Neural progenitor cell (in vitro differentiated cells): ENCODE measurements at regions not wholly inside any gene's neighbourhood (a gene's known extent, or its start where the extent isn't known, plus 50 kb on each side); places are given as distances from the start of the nearest gene placed in this dataset.

Source experiments
- DNase-seq: peaks from one replicate; pipeline ENCODE4 v3.0.0-alpha.2; 2016; ENCODE audit warnings: low spot score
- H2AFZ ChIP-seq: fragments of 200-600 bp; sonication (generic); replicated peaks from 2 replicates; pipeline ENCODE4 v1.6.1; 2016; ENCODE audit warnings: antibody characterized with exemption
- H3F3A ChIP-seq: fragments of 200-600 bp; sonication (generic); 2 replicates; pipeline ENCODE4 v1.6.1; 2016; ENCODE audit warnings: antibody characterized with exemption, low read depth
- H3K27ac ChIP-seq: fragments of 200-600 bp; sonication (generic); 2 replicates; pipeline ENCODE4 v1.5.1; 2016; ENCODE audit warnings: mild to moderate bottlenecking
- H3K27me3 ChIP-seq: fragments of 200-600 bp; sonication (generic); 2 replicates; pipeline ENCODE4 v1.6.1; 2016; ENCODE audit warnings: mild to moderate bottlenecking, moderate library complexity
- H3K36me3 ChIP-seq: fragments of 200-600 bp; sonication (generic); 2 replicates; pipeline ENCODE4 v1.5.1; 2016
- H3K4me1 ChIP-seq: fragments of 200-600 bp; sonication (generic); 2 replicates; pipeline ENCODE4 v1.6.1; 2016; ENCODE audit warnings: mixed run types
- H3K4me2 ChIP-seq: fragments of 200-600 bp; sonication (generic); 2 replicates; pipeline ENCODE4 v1.6.1; 2016
- H3K4me3 ChIP-seq: fragments of 200-600 bp; sonication (generic); 2 replicates; pipeline ENCODE4 v1.5.1; 2016
- H3K79me2 ChIP-seq: fragments of 200-600 bp; sonication (generic); 2 replicates; pipeline ENCODE4 v1.6.1; 2016; ENCODE audit warnings: low read depth
- H3K9ac ChIP-seq: fragments of 200-600 bp; sonication (generic); 2 replicates; pipeline ENCODE4 v1.6.1; 2016
- H3K9me3 ChIP-seq: fragments of 200-600 bp; sonication (generic); 2 replicates; pipeline ENCODE4 v1.5.1; 2016; ENCODE audit warnings: low read depth
- H4K20me1 ChIP-seq: fragments of 200-600 bp; sonication (generic); 2 replicates; pipeline ENCODE4 v1.6.1; 2016; ENCODE audit warnings: low read depth
- H3K27ac Mint-ChIP-seq: 3 replicates; pipeline ENCODE4 v1.8.0; 2021; ENCODE audit warnings: mixed read lengths
- H3K27me3 Mint-ChIP-seq: 2 replicates; pipeline ENCODE4 v1.8.0; 2022; ENCODE audit warnings: low read depth, mild to moderate bottlenecking, inconsistent platforms, moderate library complexity, mixed read lengths; ENCODE audit not compliant: insufficient read depth
- H3K36me3 Mint-ChIP-seq: 3 replicates; pipeline ENCODE4 v1.8.0; 2021; ENCODE audit warnings: mixed read lengths
- H3K4me1 Mint-ChIP-seq: 3 replicates; pipeline ENCODE4 v1.8.0; 2021; ENCODE audit warnings: mixed read lengths
- H3K4me3 Mint-ChIP-seq: 3 replicates; pipeline ENCODE4 v1.8.0; 2021; ENCODE audit warnings: mild to moderate bottlenecking, moderate library complexity, mixed read lengths
- H3K9me3 Mint-ChIP-seq: 3 replicates; pipeline ENCODE4 v1.8.0; 2020; ENCODE audit warnings: mixed read lengths
- EZH2 ChIP-seq: fragments of 200-600 bp; sonication (generic); IDR thresholded peaks from 2 replicates; pipeline ENCODE4 v1.6.1; 2017; ENCODE audit warnings: antibody characterized with exemption, mild to moderate bottlenecking, moderate library complexity
- EZH2phosphoT487 ChIP-seq: fragments of 200-600 bp; sonication (generic); IDR thresholded peaks from 2 replicates; pipeline ENCODE4 v1.6.1; 2017; ENCODE audit warnings: antibody characterized with exemption
- TF ChIP-seq, protein P1 (sequence below): fragments of 200-600 bp; sonication (generic); IDR thresholded peaks from 2 replicates; pipeline ENCODE4 v1.5.1; 2017; ENCODE audit warnings: antibody characterized with exemption, mild to moderate bottlenecking

DNA sequence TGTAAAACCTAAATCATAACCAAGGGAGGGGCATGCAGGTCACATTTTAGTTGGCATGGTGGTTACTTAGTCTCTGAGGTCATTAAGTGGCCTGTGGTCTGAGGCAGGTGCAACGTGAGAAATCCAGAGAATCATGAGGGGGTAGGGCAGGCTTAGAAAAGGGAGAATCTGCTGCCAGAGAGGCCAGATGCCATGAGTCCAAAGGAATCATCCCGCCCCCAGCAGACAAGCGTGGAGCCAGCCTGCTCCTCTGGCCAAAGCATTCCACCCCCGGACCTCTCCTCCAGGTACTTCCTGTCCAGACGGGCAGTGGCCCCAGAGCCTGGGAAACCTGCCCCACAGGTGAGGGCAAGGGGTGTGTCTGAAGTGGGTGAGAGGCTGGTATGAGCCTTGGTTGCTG, 196.4 kb upstream of the ZNF32 start:
- DNase-seq = no peak
- no peak overlapping the region for H2AFZ ChIP-seq
- no peak overlapping the region for H3K27ac Mint-ChIP-seq

DNA sequence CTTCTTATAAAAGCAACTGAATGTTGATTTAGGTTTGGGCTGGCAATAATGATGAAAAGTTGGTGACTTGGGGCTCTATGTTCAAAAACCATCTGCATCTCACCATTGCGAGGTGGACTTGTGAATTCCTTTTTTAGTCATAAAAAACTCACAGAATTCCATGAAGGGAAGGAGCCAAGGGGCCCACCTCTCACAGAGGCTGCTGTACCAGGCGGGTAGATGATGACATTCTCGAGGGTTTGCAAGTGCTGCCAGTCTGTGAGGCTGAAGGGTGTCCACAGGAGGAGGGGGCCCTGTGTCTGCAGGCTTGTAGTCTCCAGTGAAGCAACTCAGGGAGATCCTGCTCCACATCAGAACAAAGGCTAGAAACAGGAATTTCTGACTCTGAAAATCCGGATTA, 195.5 kb upstream of the ZNF32 start:
- Histone ChIP-seq H3K27me3 (no peaks in the 10 kb centered on the region), H3F3A (no peaks in the 10 kb centered on the region), H2AFZ (no peak overlapping the region), H3K79me2 (no peaks in the 10 kb centered on the region), H3K4me2 (no peak overlapping the region), H3K4me3 (no peak overlapping the region), H3K9ac (no peak overlapping the region), H3K4me1 (peaks cover 3% of the 10 kb centered on the region), H3K9me3 (no peaks in the 10 kb centered on the region), H4K20me1 (no peaks in the 10 kb centered on the region), H3K27ac (no peak overlapping the region), H3K36me3 (no peaks in the 10 kb centered on the region)
- peaks cover 6% of the 10 kb centered on the region for H3K4me1 Mint-ChIP-seq
- H3K27ac Mint-ChIP-seq = no peak overlapping the region
- no peak for TF ChIP-seq EZH2
- TF ChIP-seq, protein P1, sequence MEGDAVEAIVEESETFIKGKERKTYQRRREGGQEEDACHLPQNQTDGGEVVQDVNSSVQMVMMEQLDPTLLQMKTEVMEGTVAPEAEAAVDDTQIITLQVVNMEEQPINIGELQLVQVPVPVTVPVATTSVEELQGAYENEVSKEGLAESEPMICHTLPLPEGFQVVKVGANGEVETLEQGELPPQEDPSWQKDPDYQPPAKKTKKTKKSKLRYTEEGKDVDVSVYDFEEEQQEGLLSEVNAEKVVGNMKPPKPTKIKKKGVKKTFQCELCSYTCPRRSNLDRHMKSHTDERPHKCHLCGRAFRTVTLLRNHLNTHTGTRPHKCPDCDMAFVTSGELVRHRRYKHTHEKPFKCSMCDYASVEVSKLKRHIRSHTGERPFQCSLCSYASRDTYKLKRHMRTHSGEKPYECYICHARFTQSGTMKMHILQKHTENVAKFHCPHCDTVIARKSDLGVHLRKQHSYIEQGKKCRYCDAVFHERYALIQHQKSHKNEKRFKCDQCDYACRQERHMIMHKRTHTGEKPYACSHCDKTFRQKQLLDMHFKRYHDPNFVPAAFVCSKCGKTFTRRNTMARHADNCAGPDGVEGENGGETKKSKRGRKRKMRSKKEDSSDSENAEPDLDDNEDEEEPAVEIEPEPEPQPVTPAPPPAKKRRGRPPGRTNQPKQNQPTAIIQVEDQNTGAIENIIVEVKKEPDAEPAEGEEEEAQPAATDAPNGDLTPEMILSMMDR = no peak
- TF ChIP-seq EZH2phosphoT487 = no peak
- H3K4me3 Mint-ChIP-seq = no peak overlapping the region
- H3K36me3 Mint-ChIP-seq = no peaks in the 10 kb centered on the region
- DNase-seq = no peak
- peaks cover 2% of the 10 kb centered on the region for H3K9me3 Mint-ChIP-seq
- H3K27me3 Mint-ChIP-seq = peaks cover 8% of the 10 kb centered on the region

More for the DNA sequence above, 196.4 kb upstream of the ZNF32 start:
- no peaks in the 10 kb centered on the region for H3K79me2 ChIP-seq
- Mint-ChIP-seq H3K4me3 (no peak overlapping the region), H3K9me3 (peaks cover 2% of the 10 kb centered on the region), H3K4me1 (peaks cover 5% of the 10 kb centered on the region), H3K36me3 (no peaks in the 10 kb centered on the region), H3K27me3 (peaks cover 4% of the 10 kb centered on the region)
- no peak overlapping the region for H3K9ac ChIP-seq
- H3K27me3 ChIP-seq = no peaks in the 10 kb centered on the region
- no peak overlapping the region for H3K4me3 ChIP-seq
- no peaks in the 10 kb centered on the region for H4K20me1 ChIP-seq
- H3K4me1 ChIP-seq = peaks cover 3% of the 10 kb centered on the region
- H3K27ac ChIP-seq = no peak overlapping the region
- H3K4me2 ChIP-seq = no peak overlapping the region
- TF ChIP-seq EZH2 (no peak), EZH2phosphoT487 (no peak)
- TF ChIP-seq, protein P1 = no peak
- no peaks in the 10 kb centered on the region for H3K36me3 ChIP-seq
- no peaks in the 10 kb centered on the region for H3K9me3 ChIP-seq
- H3F3A ChIP-seq = no peaks in the 10 kb centered on the region

DNA sequence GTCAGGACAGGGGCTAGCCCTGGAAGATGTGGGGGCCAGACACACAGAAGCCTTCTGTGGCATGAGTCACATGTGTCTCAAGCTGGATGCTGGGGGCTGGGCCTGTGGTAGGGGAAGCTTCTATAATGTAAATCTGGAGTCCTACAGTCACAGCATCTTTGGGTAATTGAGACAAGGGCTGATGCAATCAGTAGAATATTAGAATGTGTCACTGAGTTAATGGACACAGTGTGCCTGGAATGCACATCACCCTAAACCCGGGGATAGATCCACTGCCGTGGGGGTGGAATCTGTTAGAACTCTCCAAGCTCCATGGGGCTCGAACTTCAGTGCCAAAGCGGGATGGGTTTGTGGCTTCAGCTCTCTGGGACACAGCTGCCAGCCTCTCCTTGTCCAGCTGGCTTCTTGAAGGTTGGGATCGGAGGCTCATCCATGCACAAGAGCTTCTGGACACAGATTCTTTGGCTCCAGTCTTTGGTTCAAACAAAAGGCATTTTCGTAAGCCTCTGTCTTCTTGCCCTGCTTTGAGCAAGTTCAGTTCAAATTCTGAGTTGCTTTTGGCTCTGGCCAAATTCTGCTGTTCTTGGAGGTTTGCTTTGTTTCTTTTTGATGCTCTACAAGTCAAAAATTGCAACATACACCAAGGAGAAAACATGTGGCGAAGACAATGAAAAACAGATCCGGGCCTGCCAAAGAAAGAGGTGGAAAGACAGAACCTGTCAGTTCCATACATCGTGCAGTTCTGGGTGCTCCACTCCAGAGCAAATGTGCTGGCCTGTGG, 194.8 kb upstream of the ZNF32 start:
- Histone ChIP-seq H4K20me1 (no peaks in the 10 kb centered on the region), H3K4me3 (no peak overlapping the region), H3K27me3 (no peaks in the 10 kb centered on the region), H3K27ac (no peak overlapping the region), H3K36me3 (no peaks in the 10 kb centered on the region), H2AFZ (no peak overlapping the region), H3K79me2 (no peaks in the 10 kb centered on the region), H3K4me2 (no peak overlapping the region), H3K9me3 (no peaks in the 10 kb centered on the region), H3F3A (no peaks in the 10 kb centered on the region), H3K9ac (no peak overlapping the region), H3K4me1 (peaks cover 3% of the 10 kb centered on the region)
- H3K9me3 Mint-ChIP-seq = peaks cover 2% of the 10 kb centered on the region
- H3K36me3 Mint-ChIP-seq = no peaks in the 10 kb centered on the region
- no peak for DNase-seq
- peaks cover 6% of the 10 kb centered on the region for H3K4me1 Mint-ChIP-seq
- no peak overlapping the region for H3K4me3 Mint-ChIP-seq
- H3K27ac Mint-ChIP-seq = no peak overlapping the region
- peaks cover 8% of the 10 kb centered on the region for H3K27me3 Mint-ChIP-seq
- TF ChIP-seq, protein P1 = no peak
- no peak for TF ChIP-seq EZH2phosphoT487
- no peak for TF ChIP-seq EZH2
